GM12892 (cell line): ENCODE measurements at regions not wholly inside any gene's neighbourhood (a gene's known extent, or its start where the extent isn't known, plus 50 kb on each side); places are given as distances from the start of the nearest gene placed in this dataset.

Experiments used
- POLR2A ChIP-seq: IDR thresholded peaks from 2 replicates; pipeline ENCODE4 v1.6.1; 2011; ENCODE audit warnings: low read depth, low read length, control low read depth
- TAF1 ChIP-seq: IDR thresholded peaks from 2 replicates; pipeline ENCODE4 v1.6.1; 2011; ENCODE audit warnings: low read depth, mild to moderate bottlenecking, control low read depth, low read length, borderline replicate concordance

DNA sequence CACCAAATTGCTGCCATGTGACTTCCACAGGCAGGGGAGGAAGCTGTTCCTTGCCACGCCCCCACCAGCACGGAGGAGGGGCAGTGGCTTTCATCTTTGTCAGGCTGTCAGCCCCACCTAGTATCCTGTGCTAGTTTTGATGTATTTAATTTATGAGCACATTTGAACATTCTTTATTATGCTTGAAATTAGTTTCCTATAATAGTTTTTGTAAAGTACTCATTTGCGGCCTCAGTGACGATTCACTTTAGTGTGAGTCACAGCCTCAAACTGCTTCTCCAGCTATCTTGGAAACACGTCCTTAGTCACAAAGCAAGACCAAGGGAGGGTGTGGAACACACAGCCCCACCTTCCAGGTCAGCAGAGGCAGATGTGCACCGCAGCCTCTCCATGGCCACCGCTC is 239.9 kb upstream of the ATP10A start:
- no peak for TF ChIP-seq POLR2A
- TF ChIP-seq TAF1 = no peak
